ENCODE measurements at regions not wholly inside any gene's neighbourhood (a gene's known extent, or its start where the extent isn't known, plus 50 kb on each side); places are given as distances from the start of the nearest gene placed in this dataset.

DNA sequence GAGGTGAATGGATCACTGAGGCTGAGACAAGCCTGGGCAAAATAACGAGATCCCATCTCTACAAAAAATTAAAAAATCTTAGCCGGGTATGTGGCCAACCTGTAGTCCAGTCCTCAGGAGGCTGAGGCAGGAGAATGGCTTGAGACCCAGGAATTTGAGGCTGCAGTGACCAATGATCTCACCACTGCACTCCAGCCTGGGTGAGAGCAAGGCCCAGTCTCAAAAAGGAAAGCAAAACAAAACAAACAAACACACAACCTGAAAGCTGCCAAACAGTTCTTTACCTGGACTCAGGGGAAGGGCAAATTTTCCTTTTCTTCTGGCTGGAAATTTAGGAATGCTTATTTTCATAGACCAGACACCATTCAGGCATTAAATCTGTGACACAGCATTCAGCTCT lies 163.1 kb upstream of the FAT1 start:
- H3K36me3 ChIP-seq = peaks cover 0 to 4% (median 0%) of the 10 kb centered on the region in 11 experiments; a peak in 1 of 22 replicates
- peak overlapping the region in 5 of 11 experiments; percentile 7 to 26 (median 14); a peak in 3 of 22 replicates for H3K9ac ChIP-seq
- no peak for TF ChIP-seq Cebpa-rat (IDR thresholded peaks at IDR 0.05)
- H3K4me3 ChIP-seq = no peak overlapping the region
- peak overlapping the region; percentile 54 to 79 (median 72) for H3K4me2 ChIP-seq
- H4K20me1 ChIP-seq = no peaks in the 10 kb centered on the region
- peak overlapping the region in 6 of 11 experiments; percentile 15 to 49 (median 39); a peak in 7 of 22 replicates for H3K27ac ChIP-seq
- H3K4me1 ChIP-seq = peaks cover 14 to 28% (median 21%) of the 10 kb centered on the region in 10 experiments
- H3K27me3 ChIP-seq = no peaks in the 10 kb centered on the region
- peaks cover 17 to 30% (median 26%) of the 10 kb centered on the region in 11 experiments for H3K9me3 ChIP-seq (replicated peaks in 1 of 11)

DNA sequence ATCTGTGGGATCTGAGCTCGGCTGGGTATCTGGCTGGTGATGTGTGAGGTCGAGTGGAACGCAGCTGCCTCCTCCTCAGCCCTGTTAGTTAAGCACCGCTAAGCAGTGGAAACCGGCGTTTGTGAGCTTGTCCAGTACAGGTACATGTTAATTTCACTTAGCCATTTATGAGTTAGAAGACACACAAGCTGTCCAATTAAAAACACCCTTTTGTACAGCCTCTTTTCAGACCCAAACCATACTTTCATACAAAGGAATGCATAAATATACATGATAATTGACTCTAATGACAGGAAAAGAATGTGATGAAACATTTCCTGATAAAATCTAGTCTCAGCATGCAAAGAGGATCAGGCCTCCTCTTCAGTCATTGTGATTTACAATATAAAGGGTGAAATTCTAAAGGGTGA lies 163.6 kb upstream of the FAT1 start:
- TF ChIP-seq Cebpa-rat (IDR thresholded peaks at IDR 0.05) = no peak
- Histone ChIP-seq H3K36me3 (peaks cover 0 to 4% (median 0%) of the 10 kb centered on the region in 11 experiments; a peak in 1 of 22 replicates), H3K9me3 (replicated peaks in 1 of 11) (peaks cover 17 to 30% (median 26%) of the 10 kb centered on the region in 11 experiments), H3K4me3 (no peak overlapping the region; a peak in 1 of 20 replicates), H3K4me1 (peaks cover 14 to 33% (median 23%) of the 10 kb centered on the region in 10 experiments), H3K27me3 (no peaks in the 10 kb centered on the region), H3K27ac (peak overlapping the region in 6 of 11 experiments; percentile 15 to 49 (median 39); a peak in 7 of 22 replicates), H3K9ac (peak overlapping the region in 6 of 11 experiments; percentile 7 to 35 (median 15); a peak in 5 of 22 replicates), H3K4me2 (peak overlapping the region; percentile 54 to 79 (median 72)), H4K20me1 (no peaks in the 10 kb centered on the region)

DNA sequence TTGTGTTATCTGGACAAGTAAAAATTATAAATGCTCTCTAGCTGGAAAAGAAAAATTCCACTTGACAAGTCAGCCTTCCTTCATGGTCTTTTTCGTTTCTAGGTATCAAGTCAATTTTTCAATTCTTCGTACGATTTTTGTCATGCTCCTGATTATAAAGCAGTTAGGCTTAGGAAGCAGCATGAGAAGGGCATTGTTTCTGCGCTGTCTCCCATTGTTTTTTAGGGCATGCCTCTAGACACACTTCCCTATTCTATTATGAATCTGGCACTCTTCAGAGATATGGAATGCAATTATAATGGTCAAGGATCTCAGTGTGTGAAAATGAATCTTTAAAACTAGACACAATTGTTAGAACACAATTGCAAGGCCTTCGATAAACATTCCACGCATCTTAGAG lies 164.1 kb upstream of the FAT1 start:
- Histone ChIP-seq H3K4me2 (peak overlapping the region; percentile 54 to 79 (median 72); a peak in 21 of 22 replicates), H3K4me1 (peaks cover 14 to 34% (median 23%) of the 10 kb centered on the region in 10 experiments), H3K9me3 (replicated peaks in 1 of 11) (peaks cover 17 to 30% (median 26%) of the 10 kb centered on the region in 11 experiments), H3K9ac (peak overlapping the region in 1 of 11 experiments; percentile 16; a peak in 2 of 22 replicates), H3K36me3 (peaks cover 0 to 4% (median 0%) of the 10 kb centered on the region in 11 experiments; a peak in 1 of 22 replicates), H3K27ac (peak overlapping the region in 4 of 11 experiments; percentile 36 to 49 (median 42); a peak in 6 of 22 replicates), H3K27me3 (no peaks in the 10 kb centered on the region), H4K20me1 (no peaks in the 10 kb centered on the region), H3K4me3 (no peak overlapping the region)
- TF ChIP-seq Cebpa-rat (IDR thresholded peaks at IDR 0.05) = no peak

DNA sequence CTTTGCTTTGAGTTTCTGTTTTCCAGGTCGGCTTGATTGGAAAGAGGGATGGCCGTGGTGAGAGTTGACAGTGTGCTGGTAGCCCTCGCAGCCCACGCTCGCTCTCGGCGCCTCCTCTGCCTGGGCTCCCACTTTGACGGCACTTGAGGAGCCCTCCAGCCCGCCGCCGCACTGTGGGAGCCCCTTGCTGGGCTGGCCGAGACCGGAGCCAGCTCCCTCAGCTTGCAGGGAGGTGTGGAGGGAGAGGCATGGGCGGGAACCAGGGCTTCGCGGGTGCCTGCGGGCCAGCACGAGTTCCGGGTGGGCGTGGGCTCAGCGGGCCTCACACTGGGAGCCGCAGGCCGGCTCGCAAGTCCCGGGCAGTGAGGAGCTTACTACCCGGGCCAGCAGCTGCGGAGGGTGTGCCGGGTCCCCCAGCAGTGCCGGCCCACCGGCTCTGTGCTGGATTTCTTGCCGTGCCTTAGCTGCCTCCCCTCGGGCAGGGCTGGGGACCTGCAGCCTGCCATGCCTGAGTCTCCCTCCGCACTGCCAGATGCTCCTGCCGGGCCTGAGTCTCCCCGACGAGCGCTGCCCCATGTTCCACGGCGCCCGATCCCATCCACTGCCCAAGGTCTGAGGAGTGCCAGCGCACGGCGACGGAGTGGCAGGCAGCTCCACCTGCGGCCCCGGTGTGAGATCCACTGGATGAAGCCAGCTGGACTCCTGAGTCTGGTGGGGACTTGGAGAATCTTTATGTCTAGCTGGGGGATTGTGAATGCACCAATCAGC lies 166.4 kb upstream of the FAT1 start:
- no peaks in the 10 kb centered on the region for H4K20me1 ChIP-seq
- no peak for TF ChIP-seq Cebpa-rat (IDR thresholded peaks at IDR 0.05)
- H3K9ac ChIP-seq = no peak overlapping the region
- H3K4me1 ChIP-seq = peaks cover 24 to 55% (median 40%) of the 10 kb centered on the region in 10 experiments
- no peaks in the 10 kb centered on the region for H3K27me3 ChIP-seq
- no peak overlapping the region for H3K27ac ChIP-seq
- no peak overlapping the region; a peak in 1 of 20 replicates for H3K4me3 ChIP-seq
- peaks cover 17 to 30% (median 26%) of the 10 kb centered on the region in 11 experiments for H3K9me3 ChIP-seq (replicated peaks in 1 of 11)
- H3K4me2 ChIP-seq = no peak overlapping the region
- H3K36me3 ChIP-seq = peaks cover 0 to 4% (median 0%) of the 10 kb centered on the region in 11 experiments; a peak in 1 of 22 replicates

DNA sequence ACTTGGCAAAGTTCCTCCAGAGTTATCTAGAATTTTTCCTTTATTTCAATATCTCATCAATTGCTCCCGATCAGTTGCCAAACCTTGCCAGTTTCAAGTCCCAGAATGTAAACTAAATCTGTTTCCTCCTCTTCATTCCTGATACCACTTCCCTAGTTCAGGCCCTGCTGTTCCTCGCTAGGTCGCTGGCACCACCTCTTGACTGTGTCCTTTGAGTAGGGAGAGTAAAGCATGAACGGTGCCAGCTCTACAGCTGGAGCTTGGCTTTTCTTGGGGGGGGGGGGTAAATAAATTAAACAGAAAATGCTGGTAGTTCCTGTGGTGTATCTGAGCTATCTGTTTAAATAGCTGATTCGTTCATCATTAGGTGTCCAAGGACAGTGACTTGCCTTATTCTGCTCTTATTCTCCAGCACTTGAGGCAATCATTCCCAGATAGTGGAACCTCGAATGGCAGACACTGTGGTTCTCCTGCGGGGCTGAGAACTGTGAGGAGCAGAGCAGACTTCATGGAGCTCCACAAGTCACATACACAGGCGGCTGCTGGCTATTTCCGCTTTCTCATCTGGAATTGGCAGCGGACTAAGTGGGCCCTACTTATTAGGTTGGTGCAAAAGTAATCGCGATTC lies 168.3 kb upstream of the FAT1 start:
- peaks cover 35 to 65% (median 51%) of the 10 kb centered on the region in 10 experiments for H3K4me1 ChIP-seq
- no peak for TF ChIP-seq Cebpa-rat (IDR thresholded peaks at IDR 0.05)
- H3K4me2 ChIP-seq = peak overlapping the region in 6 of 11 experiments; percentile 15 to 50 (median 20); a peak in 7 of 22 replicates
- H3K27ac ChIP-seq = no peak overlapping the region
- H3K9ac ChIP-seq = no peak overlapping the region
- no peak overlapping the region for H3K4me3 ChIP-seq
- H3K9me3 ChIP-seq (replicated peaks in 1 of 11) = peaks cover 17 to 33% (median 27%) of the 10 kb centered on the region in 11 experiments
- peaks cover 0 to 4% (median 0%) of the 10 kb centered on the region in 11 experiments; a peak in 1 of 22 replicates for H3K36me3 ChIP-seq
- H4K20me1 ChIP-seq = no peaks in the 10 kb centered on the region
- H3K27me3 ChIP-seq = no peaks in the 10 kb centered on the region

DNA sequence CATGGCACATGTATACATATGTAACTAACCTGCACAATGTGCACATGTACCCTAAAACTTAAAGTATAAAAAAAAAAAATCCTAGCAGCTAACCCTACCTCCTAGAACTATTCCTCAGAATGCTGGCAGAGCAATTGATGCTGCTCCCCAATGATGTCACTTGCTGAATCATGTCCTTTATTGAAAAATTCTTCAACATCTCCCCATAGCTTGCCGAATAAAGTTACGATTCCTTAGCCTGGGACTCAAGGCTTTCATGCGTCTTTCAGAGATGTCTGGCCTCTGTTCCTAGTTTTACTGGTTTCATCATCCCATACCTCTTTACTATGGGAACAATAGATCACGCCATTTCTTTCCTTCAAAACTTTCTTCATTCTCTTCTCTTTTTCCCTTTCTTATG lies 174.7 kb upstream of the FAT1 start:
- no peaks in the 10 kb centered on the region for H3K27me3 ChIP-seq
- H3K9me3 ChIP-seq (replicated peaks in 1 of 11) = peaks cover 0 to 9% (median 0%) of the 10 kb centered on the region in 11 experiments; a peak in 2 of 22 replicates
- H3K4me2 ChIP-seq = no peak overlapping the region
- no peak overlapping the region for H3K4me3 ChIP-seq
- H3K4me1 ChIP-seq = peaks cover 40 to 69% (median 54%) of the 10 kb centered on the region in 10 experiments
- TF ChIP-seq Cebpa-rat (IDR thresholded peaks at IDR 0.05) = no peak
- H3K36me3 ChIP-seq = no peaks in the 10 kb centered on the region
- no peak overlapping the region for H3K9ac ChIP-seq
- H3K27ac ChIP-seq = no peak overlapping the region
- H4K20me1 ChIP-seq = no peaks in the 10 kb centered on the region

DNA sequence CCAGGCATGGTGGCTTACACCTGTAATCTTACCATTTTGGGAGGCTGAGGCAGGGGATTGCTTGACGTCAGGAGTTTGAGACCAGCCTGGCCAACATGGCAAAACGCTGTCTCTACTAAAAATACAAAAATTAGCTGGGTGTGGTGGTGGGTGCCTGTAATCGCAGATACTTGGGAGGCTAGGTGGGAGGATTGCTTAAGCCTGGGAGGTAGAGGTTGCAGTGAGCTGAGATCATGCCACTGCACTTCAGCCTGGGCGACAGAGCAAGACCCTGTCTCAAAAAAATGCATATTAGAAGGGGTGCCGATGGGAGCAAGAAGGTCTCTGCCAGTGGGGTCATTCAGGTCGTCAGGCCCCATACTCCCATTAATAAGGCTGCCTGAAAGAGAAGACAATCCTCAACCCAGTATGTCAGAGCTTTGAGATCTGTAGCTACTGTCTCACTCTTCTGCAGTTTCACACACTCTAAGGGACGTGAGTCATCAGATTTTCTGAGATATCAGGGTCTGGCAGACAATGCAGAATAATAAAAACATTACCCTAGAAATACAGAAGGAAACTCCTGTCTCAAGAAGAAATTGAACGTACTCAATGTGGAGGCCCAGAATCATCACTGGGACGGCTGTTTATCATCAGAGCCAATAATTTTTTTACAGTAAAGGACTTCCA lies 176.7 kb upstream of the FAT1 start:
- Histone ChIP-seq H3K9me3 (replicated peaks in 1 of 11) (peaks cover 0 to 9% (median 0%) of the 10 kb centered on the region in 11 experiments; a peak in 5 of 22 replicates), H3K4me1 (peaks cover 25 to 71% (median 42%) of the 10 kb centered on the region in 10 experiments), H3K36me3 (no peaks in the 10 kb centered on the region), H3K9ac (no peak overlapping the region), H3K27ac (no peak overlapping the region), H3K4me3 (no peak overlapping the region), H3K4me2 (peak overlapping the region in 3 of 11 experiments; percentile 32 to 79 (median 34); a peak in 5 of 22 replicates), H4K20me1 (no peaks in the 10 kb centered on the region), H3K27me3 (no peaks in the 10 kb centered on the region)
- no peak for TF ChIP-seq Cebpa-rat (IDR thresholded peaks at IDR 0.05)

DNA sequence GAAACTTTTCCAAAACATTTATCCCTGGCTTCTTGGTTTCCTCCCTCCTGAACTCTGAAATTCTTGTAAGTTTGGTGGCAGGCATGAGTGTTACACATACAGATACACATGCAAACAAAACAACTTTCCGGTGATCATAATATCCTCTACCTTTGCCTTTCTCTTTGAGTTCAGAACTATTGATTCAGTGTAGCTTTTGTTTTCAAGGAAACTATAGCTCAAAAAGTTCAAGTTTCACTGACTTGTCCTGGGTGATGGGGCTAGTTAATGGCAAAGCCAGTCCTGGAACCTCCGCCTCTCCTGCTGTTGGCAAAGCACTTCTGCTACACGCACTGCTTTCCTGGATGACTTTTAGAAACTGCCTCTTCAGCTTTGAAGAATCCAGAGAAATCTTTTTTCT lies 177.3 kb upstream of the FAT1 start:
- Histone ChIP-seq H3K4me1 (peaks cover 24 to 67% (median 36%) of the 10 kb centered on the region in 10 experiments), H3K4me2 (peak overlapping the region in 3 of 11 experiments; percentile 32 to 79 (median 34); a peak in 4 of 22 replicates), H3K27me3 (no peaks in the 10 kb centered on the region), H4K20me1 (no peaks in the 10 kb centered on the region), H3K9ac (no peak overlapping the region), H3K36me3 (no peaks in the 10 kb centered on the region), H3K9me3 (replicated peaks in 1 of 11) (peaks cover 0 to 14% (median 5%) of the 10 kb centered on the region in 11 experiments; a peak in 12 of 22 replicates), H3K27ac (no peak overlapping the region), H3K4me3 (no peak overlapping the region)
- TF ChIP-seq Cebpa-rat (IDR thresholded peaks at IDR 0.05) = no peak

All from BLaER1 treated with 17β-estradiol and CSF1 and Interleukin-3, amounts not matched to agents 10 nM and 100 nM (cell line).